Peyer's patch (tissue), 4 donors: ENCODE measurements at regions not wholly inside any gene's neighbourhood (a gene's known extent, or its start where the extent isn't known, plus 50 kb on each side); places are given as distances from the start of the nearest gene placed in this dataset.
"Not testable (repeated sequence)": the region's sequence is repeated elsewhere in the genome, so short reads cannot be mapped to it uniquely, and the experiment has no call there.

ENCODE experiments used
- DNase-seq, 3 donors: peaks; one replicate each; pipeline ENCODE4 v3.0.0-alpha.2; 2017 to 2019
- H3K27ac ChIP-seq, 4 donors: fragments of 200-600 bp; sonication (generic); one replicate each; pipeline ENCODE4 v1.5.1; 2016 to 2019
- H3K27me3 ChIP-seq, 2 donors: fragments of 200-600 bp; sonication (generic); one replicate each; pipeline ENCODE4 v1.5.1; 2019
- H3K36me3 ChIP-seq, 3 donors: fragments of 200-600 bp; sonication (generic); one replicate each; pipeline ENCODE4 v1.5.1; 2016 to 2019
- H3K4me1 ChIP-seq, 4 donors: fragments of 200-600 bp; sonication (generic); one replicate each; pipeline ENCODE4 v1.5.1; 2016 to 2019
- H3K4me3 ChIP-seq, 4 donors: fragments of 200-600 bp; sonication (generic); 1 replicate in 3 of 4; 2 replicates in 1 of 4; pipeline ENCODE4 v1.5.1; 2016 to 2019; ENCODE audit warnings: mild to moderate bottlenecking in 1 of 4
- H3K9me3 ChIP-seq, 4 donors: fragments of 200-600 bp; sonication (generic); one replicate each; pipeline ENCODE4 v1.5.1; 2016 to 2019; ENCODE audit warnings: mild to moderate bottlenecking in 1 of 4
- POLR2A ChIP-seq, 2 donors: fragments of 450-650 bp; IDR thresholded peaks; one replicate each; pipeline ENCODE4 v1.5.1; 2017; ENCODE audit warnings: antibody characterized with exemption in 2 of 2, mild to moderate bottlenecking in 2 of 2, moderate library complexity in 2 of 2
- TF ChIP-seq, protein P1 (sequence below), 6 experiments: fragments of 450-650 bp in 4 of 6; fragments of 200-600 bp in 2 of 6; sonication (generic) in 1 of 6; IDR thresholded peaks; one replicate each; pipeline ENCODE4 v1.5.1; 2017 to 2019; ENCODE audit warnings: antibody characterized with exemption in 6 of 6, mild to moderate bottlenecking in 3 of 6, moderate library complexity in 1 of 6

DNA sequence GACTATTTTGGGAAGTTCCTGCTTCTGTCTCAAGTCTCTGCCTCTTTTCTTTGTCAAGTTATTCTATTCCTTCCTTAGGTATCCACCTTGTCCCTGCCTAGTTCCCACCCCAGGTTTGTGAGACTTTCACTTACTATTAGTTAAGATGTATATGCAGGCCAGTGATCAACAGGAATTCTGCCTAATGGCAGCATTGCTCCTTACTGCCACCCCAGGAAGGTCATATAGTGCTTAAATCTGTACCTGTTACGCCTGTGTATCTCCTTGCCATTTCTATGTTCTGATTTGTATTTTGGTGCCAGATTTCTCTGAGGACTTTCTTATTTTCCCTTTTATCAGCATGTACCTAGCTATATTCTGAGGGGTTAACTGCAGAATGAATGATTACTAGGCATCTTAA is 746.0 kb upstream of the TMEFF2 start:
- H3K36me3 ChIP-seq, result no peaks in the 10 kb centered on the region

GRCh38 chr2:192932376-192932775 is 737.6 kb upstream of the TMEFF2 start:
- TF ChIP-seq, protein P1, sequence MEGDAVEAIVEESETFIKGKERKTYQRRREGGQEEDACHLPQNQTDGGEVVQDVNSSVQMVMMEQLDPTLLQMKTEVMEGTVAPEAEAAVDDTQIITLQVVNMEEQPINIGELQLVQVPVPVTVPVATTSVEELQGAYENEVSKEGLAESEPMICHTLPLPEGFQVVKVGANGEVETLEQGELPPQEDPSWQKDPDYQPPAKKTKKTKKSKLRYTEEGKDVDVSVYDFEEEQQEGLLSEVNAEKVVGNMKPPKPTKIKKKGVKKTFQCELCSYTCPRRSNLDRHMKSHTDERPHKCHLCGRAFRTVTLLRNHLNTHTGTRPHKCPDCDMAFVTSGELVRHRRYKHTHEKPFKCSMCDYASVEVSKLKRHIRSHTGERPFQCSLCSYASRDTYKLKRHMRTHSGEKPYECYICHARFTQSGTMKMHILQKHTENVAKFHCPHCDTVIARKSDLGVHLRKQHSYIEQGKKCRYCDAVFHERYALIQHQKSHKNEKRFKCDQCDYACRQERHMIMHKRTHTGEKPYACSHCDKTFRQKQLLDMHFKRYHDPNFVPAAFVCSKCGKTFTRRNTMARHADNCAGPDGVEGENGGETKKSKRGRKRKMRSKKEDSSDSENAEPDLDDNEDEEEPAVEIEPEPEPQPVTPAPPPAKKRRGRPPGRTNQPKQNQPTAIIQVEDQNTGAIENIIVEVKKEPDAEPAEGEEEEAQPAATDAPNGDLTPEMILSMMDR (IDR thresholded peaks at IDR 0.05), result no peak
- no peak for TF ChIP-seq POLR2A (IDR thresholded peaks at IDR 0.05)
- H3K27ac ChIP-seq, result no peak overlapping the region
- no peaks in the 10 kb centered on the region for H3K4me1 ChIP-seq
- H3K27me3 ChIP-seq, result no peaks in the 10 kb centered on the region
- no peak for DNase-seq
- no peaks in the 10 kb centered on the region for H3K9me3 ChIP-seq
- H3K4me3 ChIP-seq, result no peak overlapping the region
- no peaks in the 10 kb centered on the region for H3K36me3 ChIP-seq

More for the DNA sequence above, 746.0 kb upstream of the TMEFF2 start:
- no peaks in the 10 kb centered on the region for H3K27me3 ChIP-seq
- no peaks in the 10 kb centered on the region for H3K4me1 ChIP-seq
- TF ChIP-seq, protein P1 (IDR thresholded peaks at IDR 0.05), result no peak
- no peak for TF ChIP-seq POLR2A (IDR thresholded peaks at IDR 0.05)
- H3K4me3 ChIP-seq, result no peak overlapping the region
- no peak overlapping the region for H3K27ac ChIP-seq
- no peak for DNase-seq
- H3K9me3 ChIP-seq, result peaks cover 0 to 4% (median 0%) of the 10 kb centered on the region in 4 donors

GRCh38 chr2:192921631-192922030 is 726.9 kb upstream of the TMEFF2 start:
- H3K27me3 ChIP-seq, H3K4me1 ChIP-seq, H3K36me3 ChIP-seq, H3K27ac ChIP-seq, DNase-seq, H3K9me3 ChIP-seq, H3K4me3 ChIP-seq: not testable (repeated sequence)

GRCh38 chr2:192901446-192901845 is 706.7 kb upstream of the TMEFF2 start:
- H3K27ac ChIP-seq, result no peak overlapping the region
- TF ChIP-seq, protein P1 (IDR thresholded peaks at IDR 0.05), result no peak
- no peak for TF ChIP-seq POLR2A (IDR thresholded peaks at IDR 0.05)

GRCh38 chr2:192899466-192899865 is 704.7 kb upstream of the TMEFF2 start:
- Histone ChIP-seq H3K27ac (no peak overlapping the region), H3K4me1 (no peaks in the 10 kb centered on the region), H3K9me3 (no peaks in the 10 kb centered on the region), H3K4me3 (no peak overlapping the region), H3K27me3 (no peaks in the 10 kb centered on the region), H3K36me3 (no peaks in the 10 kb centered on the region)
- TF ChIP-seq, protein P1 (IDR thresholded peaks at IDR 0.05), result no peak
- TF ChIP-seq POLR2A (IDR thresholded peaks at IDR 0.05), result no peak
- no peak for DNase-seq

More at GRCh38 chr2:192901446-192901845, 706.7 kb upstream of the TMEFF2 start:
- DNase-seq, result no peak
- Histone ChIP-seq H3K36me3 (no peaks in the 10 kb centered on the region), H3K4me3 (no peak overlapping the region), H3K27me3 (no peaks in the 10 kb centered on the region), H3K4me1 (no peaks in the 10 kb centered on the region), H3K9me3 (no peaks in the 10 kb centered on the region)

DNA sequence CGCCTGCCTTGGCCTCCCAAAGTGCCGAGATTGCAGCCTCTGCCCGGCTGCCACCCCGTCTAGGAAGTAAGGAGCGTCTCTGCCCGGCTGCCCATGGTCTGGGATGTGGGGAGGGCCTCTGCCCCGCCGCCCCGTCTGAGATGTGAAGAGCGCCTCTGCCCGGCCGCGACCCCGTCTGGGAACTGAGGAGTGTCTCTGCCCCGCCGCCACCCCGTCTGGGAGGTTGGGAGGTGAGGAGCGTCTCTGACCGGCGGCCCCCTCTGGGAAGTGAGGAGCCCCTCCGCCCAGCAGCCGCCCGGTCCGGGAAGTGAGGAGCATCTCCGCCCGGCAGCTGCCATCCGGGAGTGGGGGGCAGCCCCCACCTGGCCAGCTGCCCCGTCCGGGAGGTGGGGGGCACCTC is 699.2 kb upstream of the TMEFF2 start:
- DNase-seq, H3K4me1 ChIP-seq, H3K27ac ChIP-seq, H3K9me3 ChIP-seq, H3K36me3 ChIP-seq, H3K27me3 ChIP-seq, H3K4me3 ChIP-seq: not testable (repeated sequence)

DNA sequence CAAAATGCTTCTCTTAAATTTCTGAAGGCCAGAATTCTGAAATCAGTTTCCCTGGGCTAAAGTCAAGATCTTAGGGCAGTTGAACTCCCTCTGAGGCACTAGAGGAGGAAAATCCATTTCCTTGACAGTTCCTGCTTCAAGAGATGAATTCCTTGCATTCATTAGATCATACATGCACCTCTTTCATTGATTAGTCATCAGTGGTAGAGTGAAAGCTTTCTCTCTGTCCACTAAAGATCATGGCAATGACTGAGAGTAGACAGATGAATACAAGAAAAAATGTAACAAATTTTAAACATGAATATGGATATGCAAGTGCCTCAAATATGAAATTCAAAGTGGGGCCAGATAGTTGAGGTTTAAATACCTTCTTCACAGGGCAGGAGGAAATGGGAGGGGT is 693.4 kb upstream of the TMEFF2 start:
- no peak for TF ChIP-seq POLR2A (IDR thresholded peaks at IDR 0.05)
- TF ChIP-seq, protein P1 (IDR thresholded peaks at IDR 0.05), result no peak
- no peak overlapping the region for H3K27ac ChIP-seq
- H3K27me3 ChIP-seq, result no peaks in the 10 kb centered on the region
- no peak for DNase-seq
- H3K4me1 ChIP-seq, result no peaks in the 10 kb centered on the region
- H3K9me3 ChIP-seq, result no peaks in the 10 kb centered on the region
- H3K36me3 ChIP-seq, result no peaks in the 10 kb centered on the region
- H3K4me3 ChIP-seq, result no peak overlapping the region
